ENCODE measurements at regions not wholly inside any gene's neighbourhood (a gene's known extent, or its start where the extent isn't known, plus 50 kb on each side); places are given as distances from the start of the nearest gene placed in this dataset.

DNA sequence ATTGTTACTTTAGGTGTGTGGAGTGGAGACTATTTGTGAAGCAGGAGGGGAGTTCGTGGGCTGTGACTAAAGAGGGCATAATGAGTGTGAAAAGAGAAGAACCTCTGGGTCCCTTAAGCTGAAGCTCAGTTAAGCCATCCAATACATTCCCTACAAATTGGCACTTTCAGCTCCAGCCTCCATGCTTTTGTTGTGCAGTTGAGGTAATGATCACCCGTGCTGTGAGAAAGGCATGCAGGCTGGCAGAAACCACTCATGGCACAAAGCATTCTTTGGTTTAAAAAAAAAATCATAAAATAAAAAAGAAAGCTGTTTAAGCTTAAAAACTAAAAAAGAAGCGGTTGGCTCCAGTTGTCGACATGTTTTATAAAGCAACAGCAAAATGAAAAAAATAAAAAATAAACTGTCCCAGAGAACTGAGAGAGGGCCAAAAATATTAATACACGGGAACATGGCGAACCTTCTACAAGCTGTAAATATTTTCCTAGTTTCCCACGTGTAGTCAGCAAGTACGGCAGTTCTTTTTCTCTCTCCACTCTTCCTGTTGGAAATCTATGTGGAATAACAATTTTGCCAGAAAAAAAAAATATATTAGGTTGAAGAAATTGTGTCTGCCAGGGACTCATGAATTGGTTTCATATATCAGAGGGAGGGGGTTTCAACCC is 82.2 kb downstream of the ANKRD60 start:
- FAIRE-seq = no peak
- peaks cover 3% of the 10 kb centered on the region for H3K23me2 ChIP-seq (ENCODE audit: low read depth, low read length)
- no peak overlapping the region for H3K18ac ChIP-seq (ENCODE audit: extremely low read depth, low read length)
- no peaks in the 10 kb centered on the region for H3K79me1 ChIP-seq (ENCODE audit: low read depth, low read length)
- no peak overlapping the region for H3K27ac ChIP-seq (ENCODE audit: low read depth, low read length)
- no peak overlapping the region for H3K4ac ChIP-seq (replicated peaks; ENCODE audit: insufficient read length, low read depth, low read length)
- no peaks in the 10 kb centered on the region for H3K9me3 ChIP-seq (ENCODE audit: insufficient read depth in 2 of 2, low read depth in 1 of 2, low read length in 1 of 2)
- no peak overlapping the region for H3K56ac ChIP-seq (replicated peaks; ENCODE audit: insufficient read length, low read depth, low read length)
- DNase-seq (ENCODE audit: low read depth in 1 of 2, low spot score in 2 of 2) = no peak
- H3K4me3 ChIP-seq (ENCODE audit: extremely low read depth in 1 of 4, insufficient read depth in 2 of 4, low read depth in 3 of 4, low read length in 4 of 4) = no peak overlapping the region
- no peak overlapping the region for H2BK15ac ChIP-seq (ENCODE audit: low read length)
- H3K4me2 ChIP-seq (ENCODE audit: insufficient read depth in 1 of 2, low read depth in 2 of 2, low read length in 2 of 2) = no peak overlapping the region
- WGBS, 2 experiments (ENCODE audit: extremely low coverage in 1 of 2, insufficient coverage in 1 of 2, insufficient read length in 1 of 2, insufficient replicate concordance in 2 of 2, low coverage in 1 of 2, low lambda C conversion rate in 2 of 2, missing lambda C conversion rate in 1 of 2) = 91% methylated on average over 8 of the region's 8 CpGs; no CpG with 5 or more reads in 1 of the 2 experiments
- no peak overlapping the region for H2AFZ ChIP-seq (ENCODE audit: low read length)
- peaks cover 0 to 9% (median under 1%) of the 10 kb centered on the region in 4 experiments; a peak in 3 of 7 replicates for H3K4me1 ChIP-seq (replicated peaks in 1 of 4; ENCODE audit: control insufficient read depth in 3 of 4, insufficient read depth in 4 of 4, low read length in 3 of 4)
- ChIA-PET CTCF (ENCODE audit: partially characterized antibody) (interaction anchor here (0.8 to 3.5 kb wide), 8 partner anchors 8 to 554 kb away, joined by 3 to 13 read pairs (median 4); no protein-coding TSS in a partner anchor), POLR2A (ENCODE audit: partially characterized antibody) (no interaction called here)
- H2BK12ac ChIP-seq (ENCODE audit: low read depth, low read length) = no peak overlapping the region
- no peak overlapping the region for H2AK5ac ChIP-seq (ENCODE audit: low read depth, low read length)
- no peak overlapping the region for H2BK120ac ChIP-seq (replicated peaks; ENCODE audit: low read depth, low read length)
- no peak overlapping the region for H3K23ac ChIP-seq (ENCODE audit: insufficient read length)
- no peak overlapping the region for H4K5ac ChIP-seq (ENCODE audit: insufficient read length, low read depth, low read length)
- no peaks in the 10 kb centered on the region for H3K36me3 ChIP-seq (ENCODE audit: control insufficient read depth in 2 of 4, insufficient read depth in 4 of 4, low read length in 3 of 4)
- H2BK5ac ChIP-seq (ENCODE audit: low read depth, low read length) = no peak overlapping the region
- peaks cover 0 to 10% (median 2%) of the 10 kb centered on the region in 4 experiments; a peak in 5 of 7 replicates for H3K27me3 ChIP-seq (replicated peaks in 1 of 4; ENCODE audit: control insufficient read depth in 3 of 4, extremely low read depth in 1 of 4, insufficient read depth in 3 of 4, low read length in 3 of 4)
- H3K14ac ChIP-seq (ENCODE audit: insufficient read length) = no peak overlapping the region
- no peak overlapping the region for H4K8ac ChIP-seq (ENCODE audit: extremely low read depth, insufficient read depth, low read length)
- H3K79me2 ChIP-seq (ENCODE audit: control insufficient read depth in 1 of 2, insufficient read depth in 2 of 2, low read length in 2 of 2) = no peaks in the 10 kb centered on the region
- no peaks in the 10 kb centered on the region for H4K20me1 ChIP-seq (replicated peaks in 1 of 2; ENCODE audit: control insufficient read depth in 1 of 2, insufficient read depth in 2 of 2, low read length in 2 of 2)
- no peak overlapping the region for H2BK20ac ChIP-seq (ENCODE audit: low read length)
- no peak overlapping the region for H3K9ac ChIP-seq (replicated peaks in 1 of 4; ENCODE audit: extremely low read depth in 1 of 4, low read depth in 3 of 4, low read length in 3 of 4)
- no peak overlapping the region for H4K91ac ChIP-seq (replicated peaks; ENCODE audit: insufficient read length, low read length)
- TF ChIP-seq SRF (IDR thresholded peaks at IDR 0.05; ENCODE audit: low read depth, low read length) (no peak), RAD21 (IDR thresholded peaks at IDR 0.05 in 1 of 2, conservative IDR thresholded peaks at IDR 0.05 in 1 of 2; ENCODE audit: low read depth in 2 of 2, low read length in 2 of 2) (no peak), SIRT6 (IDR thresholded peaks at IDR 0.05; ENCODE audit: low read length) (no peak), CEBPB (IDR thresholded peaks at IDR 0.05; ENCODE audit: low read depth, low read length) (no peak), CTBP2 (IDR thresholded peaks at IDR 0.05; ENCODE audit: borderline replicate concordance, insufficient read depth, insufficient read length, low read length) (no peak), ASH2L (IDR thresholded peaks at IDR 0.05; ENCODE audit: low read length) (no peak), TCF12 (IDR thresholded peaks at IDR 0.05; ENCODE audit: low read depth, low read length) (no peak), EZH2 (IDR thresholded peaks at IDR 0.05; ENCODE audit: low read depth, low read length, severe bottlenecking) (no peak), RFX5 (IDR thresholded peaks at IDR 0.05; ENCODE audit: borderline replicate concordance, low read depth, low read length) (no peak), CBX8 (IDR thresholded peaks at IDR 0.05; ENCODE audit: borderline replicate concordance, low read depth, low read length) (no peak), SUZ12 (IDR thresholded peaks at IDR 0.05; ENCODE audit: low read length) (no peak), POLR2AphosphoS5 (IDR thresholded peaks at IDR 0.05; ENCODE audit: low read depth, low read length) (no peak)
- TF ChIP-seq, protein P1, sequence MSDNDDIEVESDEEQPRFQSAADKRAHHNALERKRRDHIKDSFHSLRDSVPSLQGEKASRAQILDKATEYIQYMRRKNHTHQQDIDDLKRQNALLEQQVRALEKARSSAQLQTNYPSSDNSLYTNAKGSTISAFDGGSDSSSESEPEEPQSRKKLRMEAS (IDR thresholded peaks at IDR 0.05) = no peak

Measured in H1 (cell line).